ENCODE measurements at regions not wholly inside any gene's neighbourhood (a gene's known extent, or its start where the extent isn't known, plus 50 kb on each side); places are given as distances from the start of the nearest gene placed in this dataset.

DNA sequence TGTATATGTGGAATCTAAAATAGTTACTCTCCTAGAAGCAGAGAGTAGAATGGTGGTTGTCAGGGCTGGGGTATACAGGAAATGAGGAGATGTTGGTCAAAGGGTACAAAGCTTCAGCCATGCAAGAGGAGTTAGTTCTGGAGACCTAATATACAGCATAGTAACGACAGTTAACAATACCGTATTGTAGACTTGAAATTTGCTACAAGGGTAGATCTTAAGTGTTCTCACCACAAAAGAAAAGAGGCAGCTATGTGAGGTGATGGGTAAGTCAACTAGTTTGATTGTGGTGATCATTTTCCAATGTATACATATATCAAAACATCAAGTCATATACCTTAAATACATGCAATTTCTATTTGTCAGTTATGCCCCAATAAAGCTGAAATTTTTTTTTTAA lies 98.2 kb upstream of the CYP1B1 start:
- TF ChIP-seq MXI1 (IDR thresholded peaks at IDR 0.05; ENCODE audit: borderline replicate concordance, low read depth, low read length), result no peak
- TF ChIP-seq, protein P1, sequence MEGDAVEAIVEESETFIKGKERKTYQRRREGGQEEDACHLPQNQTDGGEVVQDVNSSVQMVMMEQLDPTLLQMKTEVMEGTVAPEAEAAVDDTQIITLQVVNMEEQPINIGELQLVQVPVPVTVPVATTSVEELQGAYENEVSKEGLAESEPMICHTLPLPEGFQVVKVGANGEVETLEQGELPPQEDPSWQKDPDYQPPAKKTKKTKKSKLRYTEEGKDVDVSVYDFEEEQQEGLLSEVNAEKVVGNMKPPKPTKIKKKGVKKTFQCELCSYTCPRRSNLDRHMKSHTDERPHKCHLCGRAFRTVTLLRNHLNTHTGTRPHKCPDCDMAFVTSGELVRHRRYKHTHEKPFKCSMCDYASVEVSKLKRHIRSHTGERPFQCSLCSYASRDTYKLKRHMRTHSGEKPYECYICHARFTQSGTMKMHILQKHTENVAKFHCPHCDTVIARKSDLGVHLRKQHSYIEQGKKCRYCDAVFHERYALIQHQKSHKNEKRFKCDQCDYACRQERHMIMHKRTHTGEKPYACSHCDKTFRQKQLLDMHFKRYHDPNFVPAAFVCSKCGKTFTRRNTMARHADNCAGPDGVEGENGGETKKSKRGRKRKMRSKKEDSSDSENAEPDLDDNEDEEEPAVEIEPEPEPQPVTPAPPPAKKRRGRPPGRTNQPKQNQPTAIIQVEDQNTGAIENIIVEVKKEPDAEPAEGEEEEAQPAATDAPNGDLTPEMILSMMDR (conservative IDR thresholded peaks at IDR 0.05; ENCODE audit: low read depth, low read length), result no peak
- no peak for TF ChIP-seq RAD21 (IDR thresholded peaks at IDR 0.05; ENCODE audit: low read length)
- no peak for TF ChIP-seq POLR2A (IDR thresholded peaks at IDR 0.05; ENCODE audit: low read depth, low read length)
- TF ChIP-seq RCOR1 (IDR thresholded peaks at IDR 0.05; ENCODE audit: insufficient replicate concordance, low read length), result no peak
- no peak for TF ChIP-seq SMC3 (IDR thresholded peaks at IDR 0.05; ENCODE audit: low read depth, low read length)
- TF ChIP-seq NFE2L2 (IDR thresholded peaks at IDR 0.05; ENCODE audit: low read depth, low read length), result no peak
- TF ChIP-seq CHD1 (IDR thresholded peaks at IDR 0.05; ENCODE audit: low read depth, low read length), result no peak
- TF ChIP-seq BHLHE40 (IDR thresholded peaks at IDR 0.05; ENCODE audit: low read depth, low read length), result no peak
- no peak for TF ChIP-seq CEBPB (IDR thresholded peaks at IDR 0.05; ENCODE audit: low read depth, low read length)
- TF ChIP-seq FOS (IDR thresholded peaks at IDR 0.05; ENCODE audit: low read depth, low read length), result no peak
